Hepatocyte (in vitro differentiated cells): ENCODE measurements at regions not wholly inside any gene's neighbourhood (a gene's known extent, or its start where the extent isn't known, plus 50 kb on each side); places are given as distances from the start of the nearest gene placed in this dataset.

Experiments used
- CTCF ChIP-seq: fragments of 200-600 bp; sonication (generic); IDR thresholded peaks from 2 replicates; pipeline ENCODE4 v1.5.1; 2016; ENCODE audit warnings: antibody characterized with exemption, mild to moderate bottlenecking; ENCODE audit not compliant: poor library complexity
- EZH2phosphoT487 ChIP-seq: fragments of 200-600 bp; sonication (generic); IDR thresholded peaks from one replicate; pipeline ENCODE4 v1.6.1; 2018; ENCODE audit warnings: antibody characterized with exemption, mild to moderate bottlenecking, low read depth, moderate library complexity; ENCODE audit not compliant: unreplicated experiment, severe bottlenecking

DNA sequence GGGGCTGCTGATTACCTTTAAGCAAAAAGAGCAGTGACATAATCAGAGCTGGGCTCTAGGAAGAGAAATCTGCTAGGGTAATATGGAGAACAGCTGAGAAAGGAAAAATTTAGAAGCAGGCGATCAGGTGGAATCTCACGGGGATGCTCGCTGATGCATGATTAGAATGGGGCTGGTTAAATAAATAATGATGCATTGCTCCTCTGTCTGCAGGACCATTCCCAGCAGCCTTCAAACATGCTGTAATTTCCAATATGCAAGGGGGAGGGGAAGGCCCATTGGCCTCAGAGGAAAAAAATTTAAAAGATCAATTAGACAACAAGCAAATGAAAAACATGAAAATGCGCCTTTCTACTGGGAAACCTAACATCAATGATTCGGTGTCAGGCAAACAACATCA lies 65.6 kb upstream of the C10orf90 start:
- TF ChIP-seq CTCF (no peak), EZH2phosphoT487 (no peak)
